G401 (cell line): ENCODE measurements at regions not wholly inside any gene's neighbourhood (a gene's known extent, or its start where the extent isn't known, plus 50 kb on each side); places are given as distances from the start of the nearest gene placed in this dataset.
"Not testable (repeated sequence)": the region's sequence is repeated elsewhere in the genome, so short reads cannot be mapped to it uniquely, and the experiment has no call there.

ENCODE experiments used
- DNase-seq: peaks from one replicate; pipeline ENCODE4 v3.0.0-alpha.2; 2015; ENCODE audit warnings: low spot score
- in situ Hi-C: cut with HindIII; loops from 2 replicates; pipeline ENCODE4 v1.10.0; 2016; ENCODE audit warnings: low sequenced_read_pairs, mixed read lengths

DNA sequence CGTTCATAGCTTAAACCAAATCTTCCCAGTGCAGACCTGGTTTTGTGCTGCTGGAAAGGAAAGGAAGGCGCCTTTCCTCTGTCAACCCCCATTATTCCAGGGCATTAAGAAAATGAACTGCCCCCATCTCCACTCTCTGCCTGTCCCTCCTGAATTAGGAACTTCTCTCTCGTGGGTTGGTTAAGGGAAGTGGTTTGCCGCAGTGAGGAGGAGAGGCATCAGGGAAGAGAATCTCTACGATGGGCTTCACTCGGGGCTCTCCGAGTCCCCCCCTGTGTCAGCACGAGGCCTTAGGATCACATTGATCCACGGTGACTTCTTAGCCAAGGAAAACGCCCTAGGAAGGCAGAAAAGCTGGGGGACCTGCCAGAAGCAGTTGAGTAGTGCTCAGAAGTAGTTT, 53.9 kb upstream of the LYZL2 start:
- in situ Hi-C loops: no loop called here
- DNase-seq: no peak

DNA sequence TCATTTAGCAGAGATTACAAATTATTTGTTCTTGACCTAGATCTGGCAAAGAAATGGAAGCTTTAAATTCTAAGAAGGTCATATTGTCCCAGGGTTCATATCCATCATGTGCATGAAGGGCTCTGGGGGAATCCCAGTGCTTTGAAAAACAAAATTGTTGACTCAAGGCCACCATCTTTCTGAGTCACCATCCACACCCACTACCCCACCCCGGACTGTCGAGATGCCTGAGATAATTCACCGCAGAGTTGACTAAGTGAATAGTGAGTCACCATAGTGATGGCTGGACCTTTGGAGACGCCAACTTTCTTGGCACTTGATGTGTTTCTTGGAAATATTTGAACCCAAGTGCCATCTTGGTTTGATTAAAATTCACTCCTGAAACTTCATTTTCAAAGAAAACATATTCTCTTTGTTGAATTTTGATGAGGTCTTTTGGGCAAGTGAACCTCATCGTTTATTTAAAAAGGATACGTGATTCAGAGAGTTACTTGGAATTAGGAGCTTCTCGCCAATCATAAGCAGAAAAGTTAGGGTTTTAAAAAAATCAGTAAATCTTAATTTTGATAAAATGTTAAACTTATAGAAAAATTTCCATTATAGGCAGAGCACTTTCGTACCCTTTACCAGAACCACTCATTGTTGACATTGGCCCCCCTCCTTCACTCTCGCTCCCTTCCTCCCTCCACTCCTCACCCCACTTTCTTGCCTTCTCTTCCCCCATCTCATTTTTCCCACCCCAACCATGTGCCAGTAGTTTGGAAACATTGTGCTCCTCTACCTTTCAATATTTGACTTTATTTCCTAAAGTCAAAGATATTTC, 53.0 kb upstream of the LYZL2 start:
- in situ Hi-C loops, DNase-seq: not testable (repeated sequence)

DNA sequence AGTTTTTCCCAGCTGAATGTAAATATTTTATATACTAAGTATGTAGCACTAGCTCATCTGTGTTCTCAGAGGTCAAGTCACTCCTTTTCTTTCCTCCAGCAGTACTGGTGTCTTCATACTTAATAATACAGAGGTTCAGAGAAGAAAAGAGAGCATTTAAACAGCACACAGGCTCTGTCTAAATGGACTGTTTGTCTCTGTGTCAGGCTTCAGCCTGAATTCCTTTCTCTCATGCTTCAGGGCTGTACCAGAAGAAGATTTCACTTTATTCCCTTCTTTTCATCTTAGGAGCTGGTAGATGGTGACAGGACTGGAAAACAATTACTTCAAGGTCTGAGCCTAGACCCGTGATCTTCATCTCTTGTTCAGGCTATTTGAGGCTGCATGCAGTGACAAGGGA, 51.4 kb upstream of the LYZL2 start:
- in situ Hi-C loops: no loop called here
- DNase-seq: no peak
